Endothelial cell of umbilical vein (primary cell): ENCODE measurements at regions not wholly inside any gene's neighbourhood (a gene's known extent, or its start where the extent isn't known, plus 50 kb on each side); places are given as distances from the start of the nearest gene placed in this dataset.

Experiments used
- CTCF ChIP-seq, 2 donors: IDR thresholded peaks; 1 replicate in 1 of 2; 2 replicates in 1 of 2; pipeline ENCODE4 v1.5.1; 2011; ENCODE audit warnings: low read length in 2 of 2, mild to moderate bottlenecking in 2 of 2, moderate library complexity in 2 of 2, control low read depth in 1 of 2, inconsistent platforms in 1 of 2, low read depth in 1 of 2; ENCODE audit not compliant: insufficient read depth in 1 of 2; ENCODE audit errors: extremely low read depth in 1 of 2
- EZH2 ChIP-seq: IDR thresholded peaks from 2 replicates; pipeline ENCODE4 v1.6.1; 2012; ENCODE audit warnings: borderline replicate concordance, low read depth, mild to moderate bottlenecking, moderate library complexity, low read length, inconsistent platforms; ENCODE audit not compliant: severe bottlenecking
- JUN ChIP-seq: IDR thresholded peaks from 2 replicates; pipeline ENCODE4 v1.6.1; 2011; ENCODE audit warnings: borderline replicate concordance, low read depth; ENCODE audit not compliant: insufficient read length, insufficient read depth
- POLR2A ChIP-seq: IDR thresholded peaks from 2 replicates; pipeline ENCODE4 v1.6.1; 2012; ENCODE audit warnings: low read depth, mild to moderate bottlenecking, control low read depth, low read length
- POLR2AphosphoS5 ChIP-seq: IDR thresholded peaks from 2 replicates; pipeline ENCODE4 v1.6.1; 2012; ENCODE audit warnings: low read depth, mild to moderate bottlenecking, control low read depth, low read length, moderate library complexity; ENCODE audit not compliant: insufficient read depth
- TF ChIP-seq, protein P1 (sequence below): IDR thresholded peaks from 2 replicates; pipeline ENCODE4 v1.6.1; 2011; ENCODE audit not compliant: insufficient read depth, insufficient read length

GRCh38 chr7:109111086-109111485, 541.4 kb downstream of the DNAJB9 start:
- TF ChIP-seq CTCF (IDR thresholded peaks at IDR 0.05; ENCODE audit: extremely low read depth in 1 of 2, insufficient read depth in 1 of 2, low read depth in 1 of 2, low read length in 2 of 2) = no peak
- TF ChIP-seq EZH2 = no peak
- TF ChIP-seq POLR2A = no peak
- TF ChIP-seq, protein P1, sequence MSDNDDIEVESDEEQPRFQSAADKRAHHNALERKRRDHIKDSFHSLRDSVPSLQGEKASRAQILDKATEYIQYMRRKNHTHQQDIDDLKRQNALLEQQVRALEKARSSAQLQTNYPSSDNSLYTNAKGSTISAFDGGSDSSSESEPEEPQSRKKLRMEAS = no peak
- no peak for TF ChIP-seq POLR2AphosphoS5
- TF ChIP-seq JUN = no peak
